ENCODE measurements at regions not wholly inside any gene's neighbourhood (a gene's known extent, or its start where the extent isn't known, plus 50 kb on each side); places are given as distances from the start of the nearest gene placed in this dataset.

DNA sequence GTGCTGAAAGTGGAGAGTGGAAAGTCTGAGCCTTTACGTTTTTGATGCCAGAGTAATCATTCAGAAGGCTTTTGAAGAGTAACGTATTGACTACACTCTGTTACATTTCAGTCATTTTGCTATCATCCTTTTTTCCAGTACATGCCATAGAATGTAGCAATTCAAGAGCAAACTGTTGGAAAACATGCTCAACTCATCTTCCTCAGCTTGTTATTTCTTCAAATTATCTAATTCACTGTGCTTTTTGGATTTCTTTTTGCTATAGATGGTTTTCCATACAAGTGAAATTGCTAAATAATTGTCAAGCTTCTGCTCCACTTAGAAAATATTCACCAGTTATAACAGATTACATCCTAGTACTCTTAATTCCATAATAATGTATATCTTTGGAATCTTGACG lies 129.9 kb upstream of the CLEC14A start:
- TF ChIP-seq CHD1 (IDR thresholded peaks at IDR 0.05; ENCODE audit: low read depth, low read length) (no peak), CTCF (IDR thresholded peaks at IDR 0.05; ENCODE audit: control extremely low read depth in 1 of 3, insufficient read depth in 1 of 3, low read depth in 1 of 3, low read length in 3 of 3) (no peak), EZH2 (IDR thresholded peaks at IDR 0.05; ENCODE audit: low read depth, low read length, severe bottlenecking) (no peak), CHD2 (IDR thresholded peaks at IDR 0.05; ENCODE audit: low read length) (no peak)

Measured in H1 (cell line).